ENCODE measurements at regions not wholly inside any gene's neighbourhood (a gene's known extent, or its start where the extent isn't known, plus 50 kb on each side); places are given as distances from the start of the nearest gene placed in this dataset.

DNA sequence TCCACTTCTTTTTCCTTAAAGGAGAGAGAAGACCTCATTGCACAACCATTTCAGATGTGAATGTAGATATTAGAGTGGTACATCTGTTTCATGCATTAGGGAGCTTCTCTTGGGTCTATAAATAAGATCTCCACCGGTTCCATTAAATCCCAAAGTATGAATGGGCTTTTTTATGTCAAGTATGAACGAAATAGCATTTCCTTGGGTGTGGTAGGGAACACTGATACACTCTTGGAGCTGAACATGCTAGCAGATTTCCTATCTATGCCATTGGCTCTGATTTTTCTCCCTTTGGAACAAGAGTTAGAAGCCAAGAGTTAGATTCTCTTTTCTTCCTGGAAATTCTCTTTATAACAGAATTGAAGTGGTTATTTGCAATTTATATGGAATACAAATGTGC lies 245.6 kb upstream of the ADAMTS5 start:
- Mint-ChIP-seq H3K27ac (no peak overlapping the region), H3K36me3 (ENCODE audit: low read depth) (peaks cover 8% of the 10 kb centered on the region)
- TF ChIP-seq JUNB (IDR thresholded peaks at IDR 0.05; ENCODE audit: unreplicated experiment) (no peak), STAT1 (IDR thresholded peaks at IDR 0.05; ENCODE audit: unreplicated experiment) (no peak), ZNF331 (CRISPR knock-in tag; IDR thresholded peaks at IDR 0.05; ENCODE audit: low read depth) (no peak), CREB1 (CRISPR knock-in tag; IDR thresholded peaks at IDR 0.05; ENCODE audit: low read depth) (no peak), ZNF462 (CRISPR knock-in tag; IDR thresholded peaks at IDR 0.05) (no peak), CTCF (conservative IDR thresholded peaks at IDR 0.05; ENCODE audit: low read depth in 2 of 2) (no peak), EZH2 (IDR thresholded peaks at IDR 0.05; ENCODE audit: low read depth, unreplicated experiment) (no peak), POLR2AphosphoS5 (IDR thresholded peaks at IDR 0.05; ENCODE audit: low read depth) (no peak), ETS1 (IDR thresholded peaks at IDR 0.05) (no peak), NANOG (IDR thresholded peaks at IDR 0.05; ENCODE audit: borderline replicate concordance) (no peak), ZNF114 (CRISPR knock-in tag; IDR thresholded peaks at IDR 0.05) (no peak), EZH2phosphoT487 (IDR thresholded peaks at IDR 0.05; ENCODE audit: unreplicated experiment) (no peak)
- TF ChIP-seq, protein P1, sequence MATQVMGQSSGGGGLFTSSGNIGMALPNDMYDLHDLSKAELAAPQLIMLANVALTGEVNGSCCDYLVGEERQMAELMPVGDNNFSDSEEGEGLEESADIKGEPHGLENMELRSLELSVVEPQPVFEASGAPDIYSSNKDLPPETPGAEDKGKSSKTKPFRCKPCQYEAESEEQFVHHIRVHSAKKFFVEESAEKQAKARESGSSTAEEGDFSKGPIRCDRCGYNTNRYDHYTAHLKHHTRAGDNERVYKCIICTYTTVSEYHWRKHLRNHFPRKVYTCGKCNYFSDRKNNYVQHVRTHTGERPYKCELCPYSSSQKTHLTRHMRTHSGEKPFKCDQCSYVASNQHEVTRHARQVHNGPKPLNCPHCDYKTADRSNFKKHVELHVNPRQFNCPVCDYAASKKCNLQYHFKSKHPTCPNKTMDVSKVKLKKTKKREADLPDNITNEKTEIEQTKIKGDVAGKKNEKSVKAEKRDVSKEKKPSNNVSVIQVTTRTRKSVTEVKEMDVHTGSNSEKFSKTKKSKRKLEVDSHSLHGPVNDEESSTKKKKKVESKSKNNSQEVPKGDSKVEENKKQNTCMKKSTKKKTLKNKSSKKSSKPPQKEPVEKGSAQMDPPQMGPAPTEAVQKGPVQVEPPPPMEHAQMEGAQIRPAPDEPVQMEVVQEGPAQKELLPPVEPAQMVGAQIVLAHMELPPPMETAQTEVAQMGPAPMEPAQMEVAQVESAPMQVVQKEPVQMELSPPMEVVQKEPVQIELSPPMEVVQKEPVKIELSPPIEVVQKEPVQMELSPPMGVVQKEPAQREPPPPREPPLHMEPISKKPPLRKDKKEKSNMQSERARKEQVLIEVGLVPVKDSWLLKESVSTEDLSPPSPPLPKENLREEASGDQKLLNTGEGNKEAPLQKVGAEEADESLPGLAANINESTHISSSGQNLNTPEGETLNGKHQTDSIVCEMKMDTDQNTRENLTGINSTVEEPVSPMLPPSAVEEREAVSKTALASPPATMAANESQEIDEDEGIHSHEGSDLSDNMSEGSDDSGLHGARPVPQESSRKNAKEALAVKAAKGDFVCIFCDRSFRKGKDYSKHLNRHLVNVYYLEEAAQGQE (IDR thresholded peaks at IDR 0.05; ENCODE audit: unreplicated experiment), result no peak

More for the DNA sequence above, 245.6 kb upstream of the ADAMTS5 start:
- H2AFZ ChIP-seq, result no peak overlapping the region
- H3K36me3 ChIP-seq (ENCODE audit: insufficient read depth), result no peaks in the 10 kb centered on the region
- no peaks in the 10 kb centered on the region for H3K9me2 ChIP-seq (ENCODE audit: insufficient read depth)
- no peak overlapping the region for H3K27ac ChIP-seq (ENCODE audit: low read depth)
- H4K20me1 ChIP-seq (replicated peaks; ENCODE audit: insufficient read depth), result no peaks in the 10 kb centered on the region
- DNase-seq (ENCODE audit: low spot score) (no peak), ATAC-seq (no peak)
- H3K4me2 ChIP-seq, result no peak overlapping the region
- 0 out of 2 replicates have a peak, but pooled peaks cover 4% of the 10 kb centered on the region for H3K4me1 ChIP-seq (ENCODE audit: insufficient read depth)
- no peaks in the 10 kb centered on the region for H3K27me3 ChIP-seq (ENCODE audit: insufficient read depth)
- Mint-ChIP-seq H3K4me3 (no peak overlapping the region), H3K9me3 (peaks cover 8% of the 10 kb centered on the region), H3K27me3 (ENCODE audit: insufficient read depth, low read depth, poor library complexity) (no peaks in the 10 kb centered on the region), H3K4me1 (no peaks in the 10 kb centered on the region)
- no peaks in the 10 kb centered on the region for H3F3A ChIP-seq (replicated peaks; ENCODE audit: low read depth)
- no peak overlapping the region for H3K4me3 ChIP-seq
- H3K79me2 ChIP-seq (replicated peaks; ENCODE audit: insufficient read depth), result no peaks in the 10 kb centered on the region

Measured in GM23338 (cell line).